ENCODE measurements at regions not wholly inside any gene's neighbourhood (a gene's known extent, or its start where the extent isn't known, plus 50 kb on each side); places are given as distances from the start of the nearest gene placed in this dataset.

GRCh38 chr1:191895462-191896058 is 262.7 kb upstream of the RGS18 start:
- TF ChIP-seq CTCF (IDR thresholded peaks at IDR 0.05; ENCODE audit: low read depth, low read length, missing control alignments), result no peak
- in situ Hi-C loops (cut with HindIII; ENCODE audit: low pct_ligation_motif_present, low sequenced_read_pairs), result no loop called here
- no peak overlapping the region for H3K27ac ChIP-seq
- H3K27me3 ChIP-seq (replicated peaks), result no peaks in the 10 kb centered on the region
- DNase-seq, result no peak
- no peak overlapping the region for H3K4me3 ChIP-seq (ENCODE audit: low read depth, low read length)
- H3K36me3 ChIP-seq (replicated peaks), result no peaks in the 10 kb centered on the region

- Histone ChIP-seq H3K27ac (no peak overlapping the region), H3K4me3 (ENCODE audit: low read depth, low read length) (no peak overlapping the region), H3K36me3 (replicated peaks) (no peaks in the 10 kb centered on the region), H3K27me3 (replicated peaks) (no peaks in the 10 kb centered on the region)
- in situ Hi-C loops (cut with HindIII; ENCODE audit: low pct_ligation_motif_present, low sequenced_read_pairs), result no loop called here
- no peak for DNase-seq
- TF ChIP-seq CTCF (IDR thresholded peaks at IDR 0.05; ENCODE audit: low read depth, low read length, missing control alignments), result no peak
These were observed 261.1 kb upstream of the RGS18 start for GRCh38 chr1:191897134-191897533.

- Histone ChIP-seq H3K27ac (no peak overlapping the region), H3K27me3 (replicated peaks) (no peaks in the 10 kb centered on the region), H3K36me3 (replicated peaks) (no peaks in the 10 kb centered on the region), H3K4me3 (ENCODE audit: low read depth, low read length) (no peak overlapping the region)
- no peak for TF ChIP-seq CTCF (IDR thresholded peaks at IDR 0.05; ENCODE audit: low read depth, low read length, missing control alignments)
- in situ Hi-C loops (cut with HindIII; ENCODE audit: low pct_ligation_motif_present, low sequenced_read_pairs), result no loop called here
- DNase-seq, result no peak
These were observed 256.6 kb upstream of the RGS18 start for GRCh38 chr1:191901651-191902050.

- no peaks in the 10 kb centered on the region for H3K36me3 ChIP-seq (replicated peaks)
- TF ChIP-seq CTCF (IDR thresholded peaks at IDR 0.05; ENCODE audit: low read depth, low read length, missing control alignments), result no peak
- in situ Hi-C loops (cut with HindIII; ENCODE audit: low pct_ligation_motif_present, low sequenced_read_pairs), result no loop called here
- no peak overlapping the region for H3K27ac ChIP-seq
- H3K27me3 ChIP-seq (replicated peaks), result no peaks in the 10 kb centered on the region
- DNase-seq, result no peak
- H3K4me3 ChIP-seq (ENCODE audit: low read depth, low read length), result no peak overlapping the region
These were observed 253.3 kb upstream of the RGS18 start for GRCh38 chr1:191904991-191905390.

GRCh38 chr1:191905781-191906180 is 252.5 kb upstream of the RGS18 start:
- in situ Hi-C loops (cut with HindIII; ENCODE audit: low pct_ligation_motif_present, low sequenced_read_pairs), result no loop called here
- TF ChIP-seq CTCF (IDR thresholded peaks at IDR 0.05; ENCODE audit: low read depth, low read length, missing control alignments), result no peak

GRCh38 chr1:191907121-191907520 is 251.1 kb upstream of the RGS18 start:
- no peak for DNase-seq
- in situ Hi-C loops (cut with HindIII; ENCODE audit: low pct_ligation_motif_present, low sequenced_read_pairs), result no loop called here
- Histone ChIP-seq H3K36me3 (replicated peaks) (no peaks in the 10 kb centered on the region), H3K27me3 (replicated peaks) (no peaks in the 10 kb centered on the region), H3K27ac (no peak overlapping the region), H3K4me3 (ENCODE audit: low read depth, low read length) (no peak overlapping the region)
- TF ChIP-seq CTCF (IDR thresholded peaks at IDR 0.05; ENCODE audit: low read depth, low read length, missing control alignments), result no peak

More at GRCh38 chr1:191905781-191906180, 252.5 kb upstream of the RGS18 start:
- no peaks in the 10 kb centered on the region for H3K36me3 ChIP-seq (replicated peaks)
- H3K4me3 ChIP-seq (ENCODE audit: low read depth, low read length), result no peak overlapping the region
- no peak for DNase-seq
- H3K27ac ChIP-seq, result no peak overlapping the region
- H3K27me3 ChIP-seq (replicated peaks), result no peaks in the 10 kb centered on the region
